ENCODE measurements at regions not wholly inside any gene's neighbourhood (a gene's known extent, or its start where the extent isn't known, plus 50 kb on each side); places are given as distances from the start of the nearest gene placed in this dataset.

DNA sequence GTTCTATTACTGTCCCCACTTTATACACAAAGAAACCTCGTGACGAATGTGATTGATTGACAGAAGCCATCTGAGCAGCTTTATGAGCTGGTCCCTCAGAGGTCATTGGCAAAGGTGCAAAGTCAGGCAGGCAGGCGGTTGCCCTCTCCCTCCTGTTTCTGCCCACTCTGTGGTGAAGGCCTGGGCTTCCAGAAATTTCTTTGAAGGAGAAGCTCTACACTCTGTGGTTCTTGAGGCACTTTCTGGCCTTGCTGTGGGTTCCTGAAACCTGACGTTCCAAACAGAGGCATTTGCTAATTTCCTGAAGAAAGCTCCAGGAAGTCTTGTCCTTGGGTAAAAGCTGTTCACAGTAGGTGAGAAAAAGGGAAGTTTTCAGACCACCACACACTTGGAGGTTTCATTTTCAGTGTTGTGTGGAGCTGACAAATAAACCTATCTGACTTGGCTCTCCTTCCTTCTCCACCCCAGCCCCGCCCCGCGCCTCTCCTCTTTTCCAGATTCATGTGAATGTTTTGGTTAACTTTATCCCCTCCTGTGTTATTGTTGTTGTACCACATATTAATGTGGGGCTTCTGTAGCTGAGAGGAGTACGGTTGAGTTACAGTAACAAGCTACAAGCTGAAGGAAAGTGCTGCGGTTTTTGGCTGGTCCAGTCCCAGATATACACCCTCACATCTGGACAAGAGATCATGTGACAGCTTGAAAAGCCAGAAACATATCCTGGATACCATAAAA is 274.1 kb downstream of the CLIC5 start:
- DNase-seq (ENCODE audit: low spot score) = no peak

DNA sequence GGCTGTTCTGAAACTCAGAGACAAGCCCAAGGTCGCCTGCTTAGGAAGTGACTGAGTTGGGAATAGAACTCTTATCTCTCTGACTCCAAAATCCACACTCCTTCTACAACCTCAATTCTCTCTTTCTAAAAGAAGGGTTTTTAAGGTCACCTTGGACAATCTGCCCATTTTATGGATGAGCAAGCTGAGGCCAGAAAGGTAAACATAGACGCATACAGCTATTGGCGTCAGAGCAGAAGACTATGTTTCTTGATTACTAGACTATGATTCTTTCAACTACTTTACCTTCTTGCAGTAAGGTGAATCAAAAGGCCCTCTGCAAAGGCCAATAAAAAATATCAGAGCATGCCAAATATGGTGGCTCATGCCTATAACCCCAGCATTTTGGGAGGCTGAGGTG is 276.6 kb downstream of the CLIC5 start:
- DNase-seq (ENCODE audit: low spot score) = no peak

DNA sequence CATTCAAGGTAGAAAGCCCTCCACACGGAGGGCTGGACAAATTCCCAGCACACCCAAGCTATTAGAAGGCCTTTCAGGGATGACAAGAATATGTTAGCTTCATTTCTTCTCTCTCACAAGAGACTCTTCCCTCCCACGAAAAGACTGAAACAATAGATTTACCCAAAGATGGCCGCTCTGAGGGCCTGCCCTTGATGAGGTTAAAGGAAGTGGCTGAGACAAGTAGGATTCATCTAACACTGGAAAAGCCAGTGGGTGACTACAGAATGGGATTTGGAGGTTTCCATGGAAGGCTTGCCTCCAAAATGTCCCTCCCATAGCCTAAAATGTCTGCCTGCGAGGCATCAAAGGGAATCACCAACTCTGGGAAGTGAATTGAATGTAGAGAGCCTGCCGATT is 277.6 kb downstream of the CLIC5 start:
- no peak for DNase-seq (ENCODE audit: low spot score)

DNA sequence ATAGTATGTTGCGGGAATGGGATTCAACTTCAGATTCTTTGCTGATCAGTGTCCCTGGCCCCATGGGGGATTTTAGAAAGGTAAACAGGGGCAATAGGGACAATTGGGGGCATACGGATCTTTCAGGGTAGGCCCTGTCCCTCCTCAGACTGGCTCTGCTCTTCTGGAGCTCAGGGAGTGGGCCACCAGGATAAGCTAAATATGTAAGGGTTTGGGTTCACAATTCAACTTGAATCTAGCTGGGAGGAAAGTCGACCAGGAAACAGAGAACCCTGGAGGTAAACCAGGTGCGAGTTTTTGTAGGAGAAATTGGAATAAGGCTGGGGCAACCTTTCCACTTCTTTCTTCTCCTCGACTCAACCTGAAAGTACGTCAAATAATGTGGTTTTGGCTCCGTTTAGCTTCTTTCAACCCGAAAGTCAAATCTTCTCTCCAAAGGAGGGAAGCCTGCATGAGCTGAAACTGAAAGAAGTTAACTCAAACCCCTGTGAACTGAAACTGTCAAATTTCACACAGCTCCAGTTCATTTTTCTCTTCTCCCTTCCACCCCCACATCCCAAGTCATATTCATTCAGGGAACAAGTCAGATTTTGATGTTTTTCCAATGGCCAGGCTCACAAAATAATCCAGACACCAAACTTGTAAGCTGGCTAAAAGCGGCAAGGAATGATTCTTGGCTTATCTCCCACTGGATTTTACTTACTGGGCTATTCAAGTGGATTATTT is 278.2 kb downstream of the CLIC5 start:
- DNase-seq (ENCODE audit: low spot score) = no peak

DNA sequence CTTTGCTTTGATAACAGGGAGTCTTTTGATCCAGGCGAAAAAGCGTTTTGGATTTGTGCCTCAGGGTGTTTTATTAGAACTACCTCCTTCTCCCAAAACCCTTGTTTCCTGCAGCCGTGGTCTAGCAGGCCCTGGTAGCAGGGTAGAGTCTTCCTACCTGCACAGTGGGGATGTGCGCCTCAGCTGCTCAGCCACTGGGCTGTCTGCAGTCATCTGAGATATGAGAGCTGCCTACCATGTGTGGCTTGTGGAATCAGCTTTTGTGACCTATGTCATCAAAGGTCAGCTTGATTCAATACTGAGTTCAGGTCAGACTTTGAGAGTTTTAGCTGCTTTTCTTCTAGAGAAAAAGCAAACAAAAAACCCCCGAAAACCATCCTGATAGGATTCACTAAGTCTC is 279.5 kb downstream of the CLIC5 start:
- no peak for DNase-seq (ENCODE audit: low spot score)

DNA sequence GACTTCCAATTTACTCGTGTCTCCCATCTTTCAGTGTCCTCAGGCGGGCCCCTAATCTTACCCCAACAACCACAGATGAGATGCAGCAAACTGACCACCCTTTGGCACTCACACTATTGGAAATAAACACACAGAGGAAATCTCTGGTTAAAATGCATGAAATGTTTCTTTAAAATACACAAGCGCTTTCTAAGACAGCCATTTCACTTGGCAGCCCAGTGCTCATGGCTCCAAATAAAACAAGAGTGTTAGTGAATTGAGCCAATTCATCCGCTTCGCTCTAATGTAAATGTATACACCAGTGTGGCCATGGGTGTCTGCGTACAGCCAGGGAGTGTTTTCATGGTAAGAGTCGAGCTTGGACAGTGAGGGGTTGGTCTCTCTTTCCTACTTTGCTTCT is 282.9 kb downstream of the CLIC5 start:
- DNase-seq (ENCODE audit: low spot score) = no peak

DNA sequence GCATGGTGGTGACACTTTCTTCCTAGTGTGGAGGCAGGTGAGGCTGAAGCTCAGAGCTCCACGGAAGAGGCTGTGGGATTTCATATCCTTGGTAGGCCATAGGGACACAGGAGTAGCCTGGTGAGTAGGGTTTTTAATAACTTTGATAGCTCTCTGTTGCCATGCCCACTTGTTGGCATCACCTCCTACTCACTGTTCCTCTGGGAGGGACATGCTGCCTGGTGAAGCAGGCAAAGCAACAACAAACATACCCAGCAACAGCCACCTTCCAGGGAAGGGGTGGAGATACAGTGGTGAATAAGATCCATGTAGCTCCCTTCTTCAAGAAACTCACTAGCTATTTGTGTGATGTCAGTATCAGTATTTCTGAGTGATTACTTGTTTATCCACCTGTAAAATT is 285.4 kb downstream of the CLIC5 start:
- DNase-seq (ENCODE audit: low spot score) = no peak

DNA sequence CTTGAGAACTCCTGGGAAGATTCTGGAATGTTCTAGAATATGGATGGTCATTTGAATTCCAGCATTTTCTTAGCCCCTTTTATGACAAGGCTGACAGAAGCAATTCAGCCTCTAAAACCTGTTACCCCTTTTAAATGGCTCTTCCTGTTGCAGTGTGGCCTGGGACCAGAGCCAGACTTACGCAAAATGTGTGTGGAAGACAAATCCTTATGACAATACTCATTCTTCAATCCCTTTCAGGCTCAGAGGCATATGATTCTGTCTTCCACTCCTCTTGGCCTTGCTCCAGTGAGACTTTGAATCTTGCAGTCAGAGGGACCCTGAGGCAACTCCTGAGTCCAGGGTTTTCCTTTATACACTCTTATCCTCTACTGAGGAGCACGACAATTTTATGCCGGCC is 287.0 kb downstream of the CLIC5 start:
- DNase-seq (ENCODE audit: low spot score) = no peak

DNA sequence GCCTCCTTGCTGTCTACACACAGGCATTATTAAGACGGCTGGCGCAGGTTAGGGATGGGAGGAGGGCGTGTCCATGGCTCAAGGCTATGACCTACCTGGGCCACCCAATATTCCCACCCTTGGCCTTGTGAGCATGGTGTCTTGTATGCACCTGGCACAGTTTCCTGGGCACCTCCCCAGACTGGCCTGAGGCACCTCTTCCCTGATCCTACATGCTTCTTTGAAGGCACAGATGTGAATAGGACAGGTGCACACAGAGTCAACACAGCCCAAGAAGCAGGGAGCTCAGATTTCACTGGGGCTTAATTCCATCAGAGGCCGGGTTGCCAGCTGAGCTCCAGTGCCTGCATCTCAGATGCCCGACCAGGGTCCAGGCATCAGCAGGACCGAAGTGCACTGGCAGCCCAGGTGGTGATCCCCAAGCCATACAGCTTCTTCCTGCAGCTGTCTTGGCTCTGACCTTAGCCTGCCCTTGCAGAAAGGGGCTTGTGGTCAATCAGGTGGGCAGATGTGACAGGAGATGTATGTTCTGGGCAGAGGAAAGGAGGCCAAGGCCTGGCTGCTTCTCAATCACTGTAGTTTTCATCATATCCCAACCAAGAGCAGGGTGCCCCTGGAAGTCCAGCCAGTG is 287.7 kb downstream of the CLIC5 start:
- DNase-seq (ENCODE audit: low spot score) = no peak

DNA sequence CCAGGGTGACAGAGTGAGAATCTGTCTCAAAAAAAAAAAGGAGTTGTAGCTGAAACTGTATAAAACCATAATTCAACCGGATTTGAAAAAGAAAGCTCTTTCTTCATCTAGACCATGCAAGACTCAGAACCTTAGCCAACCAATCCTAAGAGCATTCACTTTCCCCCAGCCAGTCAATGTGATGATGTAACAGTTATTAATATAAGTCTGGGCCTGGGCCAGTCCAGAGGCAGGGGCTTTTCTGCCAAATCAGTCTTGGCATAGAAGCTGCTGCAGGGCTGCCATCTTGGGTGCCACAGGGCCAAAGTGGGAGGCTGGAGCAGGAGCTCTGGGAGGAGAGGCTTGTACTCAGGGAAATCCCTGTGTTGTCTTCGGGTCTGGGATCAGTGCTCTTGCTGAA is 288.4 kb downstream of the CLIC5 start:
- DNase-seq (ENCODE audit: low spot score) = no peak

DNA sequence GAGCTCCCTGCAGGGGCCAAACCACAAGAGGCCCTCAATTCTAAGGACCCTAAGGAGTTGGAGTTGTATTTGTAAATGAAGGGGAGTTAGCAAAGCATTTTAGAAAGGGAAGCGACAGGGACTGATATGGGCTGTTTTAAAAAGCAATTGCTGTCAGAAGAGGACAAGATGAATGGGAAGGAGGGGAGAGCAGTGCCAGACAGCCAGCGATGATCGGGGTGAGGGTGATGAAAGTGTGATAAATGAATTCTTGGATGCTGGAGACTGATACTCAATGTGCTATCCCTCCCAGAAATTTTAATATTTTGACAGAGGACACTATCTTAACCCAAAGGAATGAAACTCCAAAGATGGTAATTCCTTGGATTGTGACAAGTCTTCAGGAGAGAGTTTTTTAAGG is 289.2 kb downstream of the CLIC5 start:
- DNase-seq (ENCODE audit: low spot score) = no peak

DNA sequence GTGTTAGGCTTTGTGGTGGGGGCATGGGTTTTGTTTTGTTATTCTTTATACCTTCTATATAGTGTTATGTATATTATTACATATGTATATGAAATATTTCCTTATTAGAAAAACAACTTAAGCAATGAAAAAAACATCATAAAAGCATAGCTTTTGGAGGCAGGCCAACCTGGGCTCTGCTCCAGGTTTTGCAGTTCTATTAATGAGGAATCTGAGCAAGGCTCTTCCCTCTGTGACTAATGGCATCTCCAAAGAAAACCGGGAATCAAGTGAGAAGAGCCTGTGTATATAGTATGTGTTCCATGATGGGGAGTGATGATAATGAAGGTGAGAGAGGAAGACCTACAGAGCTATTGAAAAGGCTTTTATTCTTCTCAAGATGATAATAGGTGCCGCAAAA is 291.1 kb downstream of the CLIC5 start:
- no peak for DNase-seq (ENCODE audit: low spot score)

DNA sequence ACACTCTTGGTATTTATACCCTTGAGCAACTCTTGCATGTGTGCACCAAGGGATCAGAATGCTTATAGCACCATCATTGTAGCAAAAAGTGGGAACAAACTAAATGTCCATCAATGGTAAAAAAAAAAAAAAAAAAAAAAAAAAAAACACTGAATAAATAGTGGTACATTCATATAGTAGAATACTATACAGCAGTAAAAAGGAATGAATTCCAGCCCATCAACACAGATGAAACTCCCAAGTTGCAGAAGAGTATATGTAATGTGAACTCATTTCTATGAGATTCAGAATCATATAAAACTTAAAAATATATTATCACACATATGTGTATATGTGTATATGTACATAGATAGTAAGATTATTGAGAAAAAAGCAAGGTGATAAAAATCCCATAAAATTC is 291.6 kb downstream of the CLIC5 start:
- no peak for DNase-seq (ENCODE audit: low spot score)

DNA sequence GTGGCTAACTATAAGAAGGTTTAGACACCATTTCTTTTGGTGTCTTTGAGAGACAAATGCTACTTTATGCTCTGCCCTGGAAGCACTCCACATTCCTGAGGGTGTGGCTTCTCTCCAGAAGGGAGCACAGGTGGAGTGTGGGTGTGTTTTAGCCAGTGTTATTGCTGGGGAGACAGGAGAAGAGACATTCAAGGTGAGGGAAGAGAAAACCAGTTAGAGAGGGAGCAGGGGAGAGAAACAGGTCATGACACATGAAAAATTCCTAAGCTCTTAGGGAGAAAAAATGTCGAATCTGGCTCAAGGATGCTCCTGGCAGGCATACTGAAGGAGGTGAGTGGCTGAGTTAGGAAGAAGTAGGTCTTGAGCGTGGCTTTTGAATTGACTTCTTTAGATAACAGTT is 292.8 kb downstream of the CLIC5 start:
- no peak for DNase-seq (ENCODE audit: low spot score)

DNA sequence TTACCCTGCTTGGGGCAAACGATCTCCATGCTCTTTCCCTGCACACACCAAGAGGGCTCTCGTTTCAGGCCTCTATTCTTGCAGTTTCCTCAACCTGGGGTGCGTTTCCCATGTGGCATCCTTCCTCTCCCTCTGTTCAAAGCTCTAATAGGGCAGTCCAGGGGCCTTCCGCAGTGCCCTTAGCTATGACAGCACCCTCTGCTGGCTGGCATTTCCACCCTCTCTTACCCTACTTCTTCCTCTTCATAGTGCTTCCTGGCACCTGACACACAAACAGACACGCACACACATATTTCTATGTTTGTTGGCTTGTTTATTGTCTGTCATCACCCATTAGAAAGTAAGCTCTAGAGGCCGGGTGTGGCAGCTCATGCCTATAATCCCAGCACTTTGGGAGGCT is 294.0 kb downstream of the CLIC5 start:
- no peak for DNase-seq (ENCODE audit: low spot score)

DNA sequence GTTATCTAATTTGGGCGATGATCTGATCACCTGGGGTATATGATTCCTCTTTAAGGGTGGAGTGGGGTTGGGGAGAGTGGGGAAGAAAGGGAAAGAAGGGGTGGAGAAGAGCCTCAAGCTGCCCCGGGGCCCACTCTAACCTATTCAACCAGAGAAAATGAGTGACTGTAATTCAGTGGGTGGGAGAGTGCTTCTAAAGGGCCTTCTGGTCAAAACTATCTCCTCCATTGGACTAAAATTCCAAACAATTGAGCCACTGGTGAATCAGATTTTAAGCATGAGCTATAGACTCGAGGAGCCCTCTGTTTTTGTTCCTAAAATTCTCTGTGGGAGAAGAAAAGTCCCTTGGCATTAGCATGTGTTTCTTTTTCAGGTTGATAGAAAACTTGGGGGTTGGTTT is 296.8 kb downstream of the CLIC5 start:
- no peak for DNase-seq (ENCODE audit: low spot score)

DNA sequence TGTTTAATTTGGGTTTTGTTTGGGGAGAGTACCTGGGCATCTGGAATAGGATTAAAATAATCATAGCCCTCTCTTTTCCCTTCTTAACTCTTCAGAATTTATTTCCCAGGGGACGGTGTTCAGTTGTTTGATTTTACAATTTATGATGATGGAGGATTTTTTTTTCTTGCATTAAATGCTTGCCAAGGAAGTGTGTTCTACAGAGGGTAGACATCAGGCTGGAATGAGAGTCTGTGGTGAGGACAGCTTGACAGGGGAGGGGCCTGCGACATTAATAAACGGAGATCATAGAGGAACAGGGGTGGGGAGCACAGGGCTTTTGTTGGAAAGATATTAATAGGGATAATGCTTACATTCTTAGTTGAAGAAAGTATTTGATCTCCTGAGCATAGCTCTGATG is 297.5 kb downstream of the CLIC5 start:
- DNase-seq (ENCODE audit: low spot score) = no peak

DNA sequence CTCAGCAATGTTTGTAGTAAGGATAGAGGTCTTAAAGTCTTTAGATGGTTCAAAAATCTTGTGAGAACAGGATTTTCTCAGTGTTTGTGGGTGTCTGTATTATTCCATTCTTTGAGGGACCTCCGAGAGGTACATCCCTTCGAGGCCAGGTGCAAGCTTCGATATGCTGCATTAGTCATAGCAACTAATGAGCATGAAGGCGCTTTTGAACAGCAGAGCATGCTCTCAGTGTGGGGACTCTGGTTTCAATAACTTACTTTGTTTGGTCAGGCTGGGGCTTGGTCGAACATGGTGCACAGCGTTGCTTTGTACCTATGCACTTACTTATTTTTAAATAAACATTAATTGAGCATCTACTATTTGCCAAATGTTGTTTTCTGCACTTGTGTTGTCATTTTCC is 297.9 kb downstream of the CLIC5 start:
- no peak for DNase-seq (ENCODE audit: low spot score)

DNA sequence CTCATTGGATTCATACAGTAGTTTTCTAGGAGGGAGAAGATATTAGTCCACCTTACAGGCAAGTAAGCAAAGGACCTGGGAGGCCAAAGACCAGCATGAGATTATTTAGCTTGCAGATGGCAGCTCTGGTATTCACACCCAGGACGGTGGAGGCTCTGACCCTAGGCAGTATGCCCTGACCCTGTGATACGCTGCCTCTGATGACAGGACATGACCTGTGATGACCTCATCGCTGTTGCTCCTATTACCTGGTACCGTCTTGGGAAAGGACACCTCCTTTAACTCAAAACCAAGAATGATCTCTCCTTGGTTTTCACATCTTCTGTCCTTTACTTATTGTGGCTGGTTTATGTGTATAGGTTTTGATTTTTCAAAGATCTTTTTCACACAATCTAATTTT is 298.6 kb downstream of the CLIC5 start:
- DNase-seq (ENCODE audit: low spot score) = no peak

DNA sequence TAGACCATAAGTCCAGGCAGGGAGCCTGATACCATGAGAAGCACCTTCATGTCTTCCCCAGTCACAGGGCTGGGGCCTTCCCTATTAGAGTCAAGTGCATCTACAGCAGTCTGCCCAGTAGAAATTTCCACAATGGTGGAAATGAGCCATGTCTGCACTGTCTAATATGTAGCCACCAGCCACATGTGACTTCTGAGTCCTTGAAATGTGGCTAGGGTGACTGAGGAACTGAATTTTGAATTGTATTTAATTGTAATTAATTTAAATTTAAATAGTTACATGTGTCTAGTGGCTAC is 300.2 kb downstream of the CLIC5 start:
- DNase-seq (ENCODE audit: low spot score) = no peak

DNA sequence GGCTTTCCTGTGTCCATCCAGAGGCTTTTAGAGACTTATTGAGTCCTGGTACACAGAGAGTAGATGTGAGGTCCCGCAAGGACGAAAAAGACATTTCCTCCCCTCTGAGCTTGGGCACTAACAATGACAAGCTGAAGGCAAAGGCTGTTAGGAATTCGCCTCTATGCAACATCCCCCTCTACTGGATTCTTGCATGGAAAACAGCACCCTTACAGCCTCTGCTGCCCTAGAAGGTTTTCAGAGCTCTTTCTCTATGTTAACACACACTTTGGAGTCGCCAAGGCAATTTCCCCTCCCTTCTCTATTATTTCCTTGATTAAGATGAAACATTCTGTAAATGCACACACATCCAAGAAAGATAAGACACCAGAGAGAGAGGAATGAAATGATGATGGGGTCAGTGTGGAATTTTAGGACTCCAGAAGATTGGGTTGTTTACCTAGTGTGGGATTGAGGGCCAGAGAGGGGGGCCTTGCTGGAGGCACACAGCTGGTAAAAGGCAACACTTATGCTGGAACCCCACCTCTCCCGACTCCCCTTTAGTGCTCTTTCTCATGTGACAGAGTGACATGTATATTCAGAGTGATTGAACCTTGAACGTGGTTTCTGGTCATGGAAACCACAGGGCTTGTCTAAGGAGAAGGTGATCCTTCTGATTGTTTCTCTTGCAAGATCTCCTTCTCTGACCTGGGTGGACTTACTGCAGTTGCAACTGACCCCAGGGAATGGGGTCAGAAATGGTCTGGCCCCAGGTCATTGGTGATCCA is 300.7 kb downstream of the CLIC5 start:
- DNase-seq (ENCODE audit: low spot score) = peak; percentile 51

DNA sequence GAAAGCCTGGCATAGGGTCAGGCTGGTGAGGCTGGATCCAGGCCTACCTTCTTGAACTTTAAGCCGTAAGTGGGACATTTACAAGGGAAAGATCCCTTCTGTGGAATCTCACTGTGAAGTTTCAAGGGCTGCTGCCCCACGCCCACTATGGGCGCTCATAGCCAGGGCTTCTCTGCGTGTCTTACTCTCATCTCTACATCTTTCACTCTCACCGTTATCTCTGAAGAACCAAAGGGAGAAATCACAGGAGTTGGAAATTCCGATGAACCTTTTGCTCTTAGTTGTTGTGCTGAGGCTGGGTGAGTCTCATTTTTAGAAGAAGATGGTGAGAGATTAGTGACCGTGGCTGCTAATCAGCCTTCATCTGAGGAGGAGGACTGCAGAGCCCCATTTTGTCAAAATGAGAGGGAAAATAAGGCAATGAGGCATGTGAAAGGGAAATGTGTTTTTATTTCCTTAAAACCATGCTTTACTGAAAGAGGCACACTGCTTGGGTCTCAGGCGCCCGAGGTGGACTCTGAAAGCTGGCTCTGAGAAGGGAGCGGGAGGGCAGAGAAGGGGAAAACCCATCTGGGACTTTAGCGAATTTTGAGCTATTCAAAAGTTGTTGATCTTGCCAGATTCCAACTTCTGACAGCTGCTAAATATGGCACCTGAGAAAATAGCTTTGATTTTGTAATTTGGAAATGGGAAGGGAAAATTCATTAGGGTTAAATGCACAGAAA is 301.5 kb downstream of the CLIC5 start:
- no peak for DNase-seq (ENCODE audit: low spot score)
